DOHH2 (cell line): ENCODE measurements at regions not wholly inside any gene's neighbourhood (a gene's known extent, or its start where the extent isn't known, plus 50 kb on each side); places are given as distances from the start of the nearest gene placed in this dataset.

Experiments used
- H3F3A ChIP-seq: fragments of 200-600 bp; sonication (generic), shearing (Covaris generic); 2 replicates; pipeline ENCODE4 v1.6.0; 2016; ENCODE audit warnings: antibody characterized with exemption, mild to moderate bottlenecking; ENCODE audit not compliant: control insufficient read depth, insufficient read depth
- H3K27ac ChIP-seq: fragments of 200-600 bp; sonication (generic); 2 replicates; pipeline ENCODE4 v1.5.1; 2014; ENCODE audit warnings: low read depth, mild to moderate bottlenecking, low read length, moderate library complexity
- H3K27me3 ChIP-seq: fragments of 200-600 bp; sonication (generic); 2 replicates; pipeline ENCODE4 v1.6.1; 2014; ENCODE audit warnings: mild to moderate bottlenecking, low read length, mixed read lengths; ENCODE audit not compliant: control insufficient read depth
- H3K36me3 ChIP-seq: fragments of 200-600 bp; sonication (generic); 2 replicates; pipeline ENCODE4 v1.6.1; 2014; ENCODE audit warnings: mild to moderate bottlenecking, low read length, moderate library complexity, mixed read lengths; ENCODE audit not compliant: control insufficient read depth
- H3K4me1 ChIP-seq: fragments of 200-600 bp; sonication (generic); 2 replicates; pipeline ENCODE4 v1.6.1; 2014; ENCODE audit warnings: mild to moderate bottlenecking, low read length, mixed read lengths; ENCODE audit not compliant: control insufficient read depth
- H3K4me2 ChIP-seq: fragments of 200-600 bp; sonication (generic); 2 replicates; pipeline ENCODE4 v1.6.0; 2014; ENCODE audit warnings: mild to moderate bottlenecking, low read length, moderate library complexity
- H3K4me3 ChIP-seq: fragments of 200-600 bp; sonication (generic); 2 replicates; pipeline ENCODE4 v1.5.1; 2014; ENCODE audit warnings: mild to moderate bottlenecking, low read length, mixed read lengths
- H3K79me2 ChIP-seq: fragments of 200-600 bp; sonication (generic); 2 replicates; pipeline ENCODE4 v1.6.1; 2014; ENCODE audit warnings: mild to moderate bottlenecking, low read length, mixed read lengths; ENCODE audit not compliant: control insufficient read depth
- H3K9me2 ChIP-seq: fragments of 200-600 bp; sonication (generic); replicated peaks from 2 replicates; pipeline ENCODE4 v1.6.1; 2014; ENCODE audit warnings: mild to moderate bottlenecking, low read length, mixed read lengths; ENCODE audit not compliant: control insufficient read depth
- H3K9me3 ChIP-seq: fragments of 200-600 bp; sonication (generic); 2 replicates; pipeline ENCODE4 v1.6.1; 2014; ENCODE audit warnings: antibody characterized with exemption, low read length, mixed read lengths; ENCODE audit not compliant: control insufficient read depth, insufficient read depth
- H4K20me1 ChIP-seq: fragments of 200-600 bp; sonication (generic); 2 replicates; pipeline ENCODE4 v1.6.0; 2014; ENCODE audit warnings: low read depth, mild to moderate bottlenecking, antibody characterized with exemption, low read length, moderate library complexity; ENCODE audit not compliant: control insufficient read depth, insufficient read depth
- EZH2phosphoT487 ChIP-seq: fragments of 200-600 bp; sonication (generic); IDR thresholded peaks from 2 replicates; pipeline ENCODE4 v1.6.1; 2017; ENCODE audit warnings: borderline replicate concordance, mild to moderate bottlenecking, antibody characterized with exemption, low read length, moderate library complexity, mixed read lengths
- TF ChIP-seq, protein P1 (sequence below): fragments of 200-600 bp; sonication (generic); IDR thresholded peaks from one replicate; pipeline ENCODE4 v1.5.1; 2014; ENCODE audit warnings: antibody characterized with exemption, mild to moderate bottlenecking, low read depth, low read length; ENCODE audit not compliant: poor library complexity, severe bottlenecking

DNA sequence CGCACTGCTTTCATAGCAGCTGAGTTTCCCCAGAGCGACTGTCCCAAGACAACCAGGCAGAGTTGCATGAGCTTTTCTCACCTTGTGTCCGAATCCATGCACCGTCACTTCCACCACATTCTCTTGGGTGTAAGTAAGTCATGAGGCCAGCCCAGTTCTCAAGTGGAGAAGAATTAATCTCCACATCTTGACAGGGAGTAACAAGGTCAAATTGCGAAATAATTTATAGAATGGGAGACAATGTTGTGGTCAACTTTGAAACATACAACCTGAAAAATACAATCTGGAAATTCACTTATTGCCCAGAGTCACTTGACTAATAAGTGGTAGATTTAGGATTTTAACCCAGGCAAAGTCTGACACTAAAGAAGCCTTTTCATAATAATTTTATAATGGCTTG lies 123.7 kb downstream of the UFM1 start:
- Histone ChIP-seq H3K9me2 (no peaks in the 10 kb centered on the region), H3K79me2 (no peaks in the 10 kb centered on the region), H3K36me3 (no peaks in the 10 kb centered on the region), H3K27me3 (no peaks in the 10 kb centered on the region), H3K9me3 (no peaks in the 10 kb centered on the region), H3K4me1 (no peaks in the 10 kb centered on the region), H3K4me2 (no peak overlapping the region), H4K20me1 (no peaks in the 10 kb centered on the region), H3K27ac (no peak overlapping the region), H3F3A (no peaks in the 10 kb centered on the region), H3K4me3 (no peak overlapping the region)
- TF ChIP-seq, protein P1, sequence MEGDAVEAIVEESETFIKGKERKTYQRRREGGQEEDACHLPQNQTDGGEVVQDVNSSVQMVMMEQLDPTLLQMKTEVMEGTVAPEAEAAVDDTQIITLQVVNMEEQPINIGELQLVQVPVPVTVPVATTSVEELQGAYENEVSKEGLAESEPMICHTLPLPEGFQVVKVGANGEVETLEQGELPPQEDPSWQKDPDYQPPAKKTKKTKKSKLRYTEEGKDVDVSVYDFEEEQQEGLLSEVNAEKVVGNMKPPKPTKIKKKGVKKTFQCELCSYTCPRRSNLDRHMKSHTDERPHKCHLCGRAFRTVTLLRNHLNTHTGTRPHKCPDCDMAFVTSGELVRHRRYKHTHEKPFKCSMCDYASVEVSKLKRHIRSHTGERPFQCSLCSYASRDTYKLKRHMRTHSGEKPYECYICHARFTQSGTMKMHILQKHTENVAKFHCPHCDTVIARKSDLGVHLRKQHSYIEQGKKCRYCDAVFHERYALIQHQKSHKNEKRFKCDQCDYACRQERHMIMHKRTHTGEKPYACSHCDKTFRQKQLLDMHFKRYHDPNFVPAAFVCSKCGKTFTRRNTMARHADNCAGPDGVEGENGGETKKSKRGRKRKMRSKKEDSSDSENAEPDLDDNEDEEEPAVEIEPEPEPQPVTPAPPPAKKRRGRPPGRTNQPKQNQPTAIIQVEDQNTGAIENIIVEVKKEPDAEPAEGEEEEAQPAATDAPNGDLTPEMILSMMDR = no peak
- no peak for TF ChIP-seq EZH2phosphoT487

DNA sequence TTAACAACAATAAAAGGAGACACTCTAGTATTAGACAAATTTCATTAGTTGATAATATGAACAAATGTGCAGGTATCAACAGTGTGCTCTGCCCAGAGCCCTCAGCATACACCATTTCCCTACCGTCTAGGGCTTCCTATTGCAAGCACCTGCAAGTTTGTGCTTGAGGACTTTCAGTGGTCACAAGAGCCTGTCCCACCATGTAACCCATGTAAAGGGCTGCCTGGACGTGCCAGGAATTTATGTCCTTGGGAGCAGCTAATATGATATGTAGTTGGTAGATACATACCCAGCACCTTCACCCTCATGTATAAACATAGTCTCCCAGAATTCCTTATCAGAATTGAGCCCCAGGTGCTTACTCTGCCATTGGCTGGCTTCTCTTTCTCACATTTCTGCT lies 128.0 kb downstream of the UFM1 start:
- H3F3A ChIP-seq = no peaks in the 10 kb centered on the region
- no peaks in the 10 kb centered on the region for H3K36me3 ChIP-seq
- H3K9me2 ChIP-seq = no peaks in the 10 kb centered on the region
- no peak overlapping the region for H3K4me3 ChIP-seq
- H3K4me1 ChIP-seq = no peaks in the 10 kb centered on the region
- H3K27me3 ChIP-seq = no peaks in the 10 kb centered on the region
- H3K9me3 ChIP-seq = no peaks in the 10 kb centered on the region; the same call in 1 of the 2 replicates
- TF ChIP-seq, protein P1 = no peak
- no peak overlapping the region for H3K4me2 ChIP-seq
- H3K27ac ChIP-seq = no peak overlapping the region
- H3K79me2 ChIP-seq = no peaks in the 10 kb centered on the region
- H4K20me1 ChIP-seq = no peaks in the 10 kb centered on the region

DNA sequence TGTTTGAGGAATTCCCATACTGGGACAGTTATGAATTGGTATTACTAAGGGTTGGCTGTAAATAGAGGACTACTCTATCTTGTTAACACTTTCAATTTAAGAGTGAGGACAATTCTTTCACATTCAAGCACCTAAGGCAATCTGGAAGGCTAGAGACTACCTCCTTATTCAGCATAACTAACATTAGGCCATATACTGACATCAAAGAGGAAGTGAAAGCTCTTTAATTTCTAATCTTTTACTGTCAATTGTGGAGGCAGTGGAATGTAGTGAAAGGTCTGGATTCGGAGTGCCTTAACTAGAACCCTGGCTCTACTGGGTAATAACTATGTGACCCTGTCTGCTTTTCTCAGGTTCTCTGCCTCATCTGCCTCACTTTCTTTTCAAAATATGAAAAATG lies 134.0 kb downstream of the UFM1 start:
- no peak overlapping the region for H3K27ac ChIP-seq
- no peaks in the 10 kb centered on the region for H3K79me2 ChIP-seq
- H3K9me2 ChIP-seq = no peaks in the 10 kb centered on the region
- no peaks in the 10 kb centered on the region for H3F3A ChIP-seq
- H4K20me1 ChIP-seq = no peaks in the 10 kb centered on the region
- no peaks in the 10 kb centered on the region for H3K27me3 ChIP-seq
- no peak overlapping the region for H3K4me3 ChIP-seq
- H3K4me1 ChIP-seq = no peaks in the 10 kb centered on the region
- TF ChIP-seq, protein P1 = no peak
- no peak for TF ChIP-seq EZH2phosphoT487
- H3K4me2 ChIP-seq = no peak overlapping the region
- no peaks in the 10 kb centered on the region for H3K36me3 ChIP-seq
- no peaks in the 10 kb centered on the region; the same call in 1 of the 2 replicates for H3K9me3 ChIP-seq

DNA sequence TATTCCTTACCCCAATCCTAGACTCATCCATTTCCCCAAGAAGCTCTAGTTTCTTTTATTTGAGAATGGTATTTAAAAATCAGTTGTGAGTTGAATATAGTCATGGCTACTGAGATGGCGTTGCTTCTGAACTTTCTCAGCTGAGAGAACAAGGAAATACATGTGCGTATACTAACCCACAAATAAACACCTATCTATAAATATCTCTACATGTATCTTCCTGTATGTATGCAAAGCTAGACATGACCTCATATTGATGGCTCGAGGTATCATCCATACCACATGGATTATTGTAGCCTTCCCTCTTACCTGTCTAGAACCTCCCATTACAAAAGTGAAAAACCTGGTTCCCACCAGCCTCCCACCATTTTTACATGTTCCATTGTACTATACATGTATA lies 141.0 kb downstream of the UFM1 start:
- Histone ChIP-seq H4K20me1 (no peaks in the 10 kb centered on the region), H3K27me3 (no peaks in the 10 kb centered on the region), H3K27ac (no peak overlapping the region), H3K4me3 (no peak overlapping the region), H3K4me1 (no peaks in the 10 kb centered on the region), H3K36me3 (no peaks in the 10 kb centered on the region), H3F3A (no peaks in the 10 kb centered on the region), H3K9me3 (no peaks in the 10 kb centered on the region), H3K4me2 (no peak overlapping the region), H3K79me2 (no peaks in the 10 kb centered on the region), H3K9me2 (no peaks in the 10 kb centered on the region)
- TF ChIP-seq EZH2phosphoT487 = no peak
- TF ChIP-seq, protein P1 = no peak
